ENCODE measurements at regions not wholly inside any gene's neighbourhood (a gene's known extent, or its start where the extent isn't known, plus 50 kb on each side); places are given as distances from the start of the nearest gene placed in this dataset.

DNA sequence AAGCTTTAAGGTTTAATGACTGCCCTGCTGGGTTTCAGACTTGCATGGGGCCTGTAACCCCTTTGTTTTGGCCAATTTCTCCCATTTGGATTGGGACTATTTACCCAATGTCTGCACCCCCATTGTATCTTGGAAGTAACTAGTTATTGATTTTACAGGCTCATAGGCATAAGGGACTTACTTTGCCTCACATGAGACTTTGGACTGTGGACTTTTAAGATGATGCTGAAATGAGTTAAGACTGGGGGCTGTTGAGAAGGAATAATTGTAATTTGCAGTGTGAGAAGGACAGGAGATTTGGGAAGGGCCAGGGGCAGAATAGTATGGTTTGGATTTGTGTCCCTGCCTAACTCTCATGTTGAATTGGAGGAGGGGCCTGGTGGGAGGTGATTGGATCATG, 260.7 kb downstream of the SNCA start:
- TF ChIP-seq, protein P1, sequence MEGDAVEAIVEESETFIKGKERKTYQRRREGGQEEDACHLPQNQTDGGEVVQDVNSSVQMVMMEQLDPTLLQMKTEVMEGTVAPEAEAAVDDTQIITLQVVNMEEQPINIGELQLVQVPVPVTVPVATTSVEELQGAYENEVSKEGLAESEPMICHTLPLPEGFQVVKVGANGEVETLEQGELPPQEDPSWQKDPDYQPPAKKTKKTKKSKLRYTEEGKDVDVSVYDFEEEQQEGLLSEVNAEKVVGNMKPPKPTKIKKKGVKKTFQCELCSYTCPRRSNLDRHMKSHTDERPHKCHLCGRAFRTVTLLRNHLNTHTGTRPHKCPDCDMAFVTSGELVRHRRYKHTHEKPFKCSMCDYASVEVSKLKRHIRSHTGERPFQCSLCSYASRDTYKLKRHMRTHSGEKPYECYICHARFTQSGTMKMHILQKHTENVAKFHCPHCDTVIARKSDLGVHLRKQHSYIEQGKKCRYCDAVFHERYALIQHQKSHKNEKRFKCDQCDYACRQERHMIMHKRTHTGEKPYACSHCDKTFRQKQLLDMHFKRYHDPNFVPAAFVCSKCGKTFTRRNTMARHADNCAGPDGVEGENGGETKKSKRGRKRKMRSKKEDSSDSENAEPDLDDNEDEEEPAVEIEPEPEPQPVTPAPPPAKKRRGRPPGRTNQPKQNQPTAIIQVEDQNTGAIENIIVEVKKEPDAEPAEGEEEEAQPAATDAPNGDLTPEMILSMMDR (IDR thresholded peaks at IDR 0.05 in 8 of 11, conservative IDR thresholded peaks at IDR 0.05 in 3 of 11), result no peak
- no peak for TF ChIP-seq POLR2A (IDR thresholded peaks at IDR 0.05)
